B cell (primary cell): ENCODE measurements at regions not wholly inside any gene's neighbourhood (a gene's known extent, or its start where the extent isn't known, plus 50 kb on each side); places are given as distances from the start of the nearest gene placed in this dataset.

Experiments used
- CTCF ChIP-seq: fragments of 200-600 bp; IDR thresholded peaks from one replicate; pipeline ENCODE4 v1.8.0; 2022; ENCODE audit warnings: antibody characterized with exemption, mild to moderate bottlenecking
- EZH2 ChIP-seq: IDR thresholded peaks from 2 replicates; pipeline ENCODE4 v1.6.1; 2012; ENCODE audit warnings: borderline replicate concordance, low read depth, mild to moderate bottlenecking, moderate library complexity, low read length; ENCODE audit not compliant: insufficient read depth, poor library complexity, severe bottlenecking

- no peak for TF ChIP-seq CTCF
- TF ChIP-seq EZH2: no peak
Measured at GRCh38 chr1:147051136-147051535, 113.0 kb downstream of the NBPF12 start.
